SJCRH30 (cell line): ENCODE measurements at regions not wholly inside any gene's neighbourhood (a gene's known extent, or its start where the extent isn't known, plus 50 kb on each side); places are given as distances from the start of the nearest gene placed in this dataset.

Experiments
- DNase-seq, 2 experiments: peaks; one replicate each; pipeline ENCODE4 v3.0.0-alpha.2; 2015 to 2020
- H3K27ac ChIP-seq: fragments of 250-450 bp; sonication (Bioruptor Pico); 2 replicates; pipeline ENCODE4 v1.5.1; 2020; ENCODE audit warnings: mild to moderate bottlenecking, moderate library complexity
- H3K27me3 ChIP-seq: fragments of 250-450 bp; sonication (Bioruptor Pico); 2 replicates; pipeline ENCODE4 v1.5.1; 2020; ENCODE audit warnings: mild to moderate bottlenecking, moderate library complexity
- H3K36me3 ChIP-seq: fragments of 250-450 bp; sonication (Bioruptor Pico); 2 replicates; pipeline ENCODE4 v1.5.1; 2020; ENCODE audit warnings: mild to moderate bottlenecking, moderate library complexity
- H3K4me1 ChIP-seq: fragments of 250-450 bp; sonication (Bioruptor Pico); 2 replicates; pipeline ENCODE4 v1.5.1; 2020; ENCODE audit warnings: mild to moderate bottlenecking, moderate library complexity
- H3K4me3 ChIP-seq: fragments of 250-450 bp; sonication (Bioruptor Pico); 2 replicates; pipeline ENCODE4 v1.5.1; 2020; ENCODE audit warnings: mild to moderate bottlenecking, moderate library complexity
- H3K9me3 ChIP-seq: fragments of 250-450 bp; sonication (Bioruptor Pico); replicated peaks from 2 replicates; pipeline ENCODE4 v1.5.1; 2020; ENCODE audit warnings: mild to moderate bottlenecking, moderate library complexity

GRCh38 chr18:22783662-22784076, 149.5 kb upstream of the RBBP8 start:
- no peak overlapping the region for H3K4me3 ChIP-seq
- H3K27me3 ChIP-seq = no peaks in the 10 kb centered on the region
- H3K4me1 ChIP-seq = no peaks in the 10 kb centered on the region
- no peaks in the 10 kb centered on the region for H3K36me3 ChIP-seq
- DNase-seq = no peak
- no peaks in the 10 kb centered on the region for H3K9me3 ChIP-seq
- no peak overlapping the region for H3K27ac ChIP-seq

- Histone ChIP-seq H3K27ac (no peak overlapping the region), H3K9me3 (no peaks in the 10 kb centered on the region), H3K36me3 (no peaks in the 10 kb centered on the region), H3K27me3 (no peaks in the 10 kb centered on the region), H3K4me1 (0 out of 2 replicates have a peak, but pooled peaks cover 2% of the 10 kb centered on the region), H3K4me3 (no peak overlapping the region)
- no peak for DNase-seq
These were observed 144.1 kb upstream of the RBBP8 start for GRCh38 chr18:22789052-22789451.

- H3K4me3 ChIP-seq = no peak overlapping the region
- no peaks in the 10 kb centered on the region for H3K27me3 ChIP-seq
- H3K4me1 ChIP-seq = 0 out of 2 replicates have a peak, but pooled peaks cover 2% of the 10 kb centered on the region
- H3K9me3 ChIP-seq = no peaks in the 10 kb centered on the region
- no peak overlapping the region for H3K27ac ChIP-seq
- DNase-seq = no peak
- H3K36me3 ChIP-seq = no peaks in the 10 kb centered on the region
These were observed 143.5 kb upstream of the RBBP8 start for GRCh38 chr18:22789600-22789999.

- H3K9me3 ChIP-seq = no peaks in the 10 kb centered on the region
These were observed 142.4 kb upstream of the RBBP8 start for GRCh38 chr18:22790545-22791309.

GRCh38 chr18:22791310-22791610, 141.9 kb upstream of the RBBP8 start:
- Histone ChIP-seq H3K36me3 (no peaks in the 10 kb centered on the region), H3K27me3 (no peaks in the 10 kb centered on the region), H3K4me1 (0 out of 2 replicates have a peak, but pooled peaks cover 2% of the 10 kb centered on the region), H3K4me3 (no peak overlapping the region), H3K27ac (no peak overlapping the region), H3K9me3 (no peaks in the 10 kb centered on the region)
- DNase-seq = no peak

More at GRCh38 chr18:22790545-22791309, 142.4 kb upstream of the RBBP8 start:
- H3K36me3 ChIP-seq = no peaks in the 10 kb centered on the region
- H3K27me3 ChIP-seq = no peaks in the 10 kb centered on the region
- peak; percentile 7 to 30 for DNase-seq
- no peak overlapping the region for H3K27ac ChIP-seq
- H3K4me1 ChIP-seq = 0 out of 2 replicates have a peak, but pooled peaks cover 2% of the 10 kb centered on the region
- H3K4me3 ChIP-seq = no peak overlapping the region

GRCh38 chr18:22796113-22796512, 137.0 kb upstream of the RBBP8 start:
- H3K27ac ChIP-seq = no peak overlapping the region

GRCh38 chr18:22800551-22800951, 132.6 kb upstream of the RBBP8 start:
- no peak for DNase-seq
- H3K27ac ChIP-seq = no peak overlapping the region
- no peaks in the 10 kb centered on the region for H3K4me1 ChIP-seq
- H3K27me3 ChIP-seq = no peaks in the 10 kb centered on the region
- no peaks in the 10 kb centered on the region for H3K36me3 ChIP-seq
- no peaks in the 10 kb centered on the region for H3K9me3 ChIP-seq
- H3K4me3 ChIP-seq = no peak overlapping the region

More at GRCh38 chr18:22796113-22796512, 137.0 kb upstream of the RBBP8 start:
- H3K4me3 ChIP-seq = no peak overlapping the region
- no peaks in the 10 kb centered on the region for H3K4me1 ChIP-seq
- H3K9me3 ChIP-seq = no peaks in the 10 kb centered on the region
- no peak for DNase-seq
- H3K27me3 ChIP-seq = no peaks in the 10 kb centered on the region
- H3K36me3 ChIP-seq = no peaks in the 10 kb centered on the region

- Histone ChIP-seq H3K27ac (no peak overlapping the region), H3K9me3 (no peaks in the 10 kb centered on the region), H3K4me1 (no peaks in the 10 kb centered on the region; the same call in 1 of the 2 replicates), H3K27me3 (no peaks in the 10 kb centered on the region), H3K36me3 (no peaks in the 10 kb centered on the region), H3K4me3 (no peak overlapping the region)
- peak; percentile 4 to 37 for DNase-seq
These were observed 119.3 kb upstream of the RBBP8 start for GRCh38 chr18:22813648-22814328.

- no peaks in the 10 kb centered on the region for H3K9me3 ChIP-seq
- no peak overlapping the region for H3K27ac ChIP-seq
- H3K36me3 ChIP-seq = no peaks in the 10 kb centered on the region
- DNase-seq = no peak
- H3K27me3 ChIP-seq = no peaks in the 10 kb centered on the region
- no peaks in the 10 kb centered on the region; the same call in 1 of the 2 replicates for H3K4me1 ChIP-seq
- no peak overlapping the region for H3K4me3 ChIP-seq
These were observed 118.8 kb upstream of the RBBP8 start for GRCh38 chr18:22814329-22814703.

- Histone ChIP-seq H3K27ac (no peak overlapping the region), H3K4me1 (no peaks in the 10 kb centered on the region; the same call in 1 of the 2 replicates), H3K9me3 (no peaks in the 10 kb centered on the region), H3K27me3 (no peaks in the 10 kb centered on the region), H3K36me3 (no peaks in the 10 kb centered on the region), H3K4me3 (peak overlapping the region; percentile 44)
- peak; percentile 33 to 44 for DNase-seq
These were observed 116.6 kb upstream of the RBBP8 start for GRCh38 chr18:22816266-22817176.

- Histone ChIP-seq H3K4me1 (no peaks in the 10 kb centered on the region; the same call in 1 of the 2 replicates), H3K27ac (no peak overlapping the region), H3K27me3 (no peaks in the 10 kb centered on the region), H3K9me3 (no peaks in the 10 kb centered on the region), H3K36me3 (no peaks in the 10 kb centered on the region), H3K4me3 (no peak overlapping the region)
- no peak for DNase-seq
These were observed 115.3 kb upstream of the RBBP8 start for GRCh38 chr18:22817844-22818243.

GRCh38 chr18:22822024-22822423, 111.1 kb upstream of the RBBP8 start:
- H3K36me3 ChIP-seq = no peaks in the 10 kb centered on the region
- no peaks in the 10 kb centered on the region for H3K9me3 ChIP-seq
- H3K27me3 ChIP-seq = no peaks in the 10 kb centered on the region
- H3K4me1 ChIP-seq = no peaks in the 10 kb centered on the region; the same call in 1 of the 2 replicates
- no peak overlapping the region for H3K27ac ChIP-seq
- DNase-seq = peak in 1 of 2 experiments; percentile 11
- no peak overlapping the region for H3K4me3 ChIP-seq

GRCh38 chr18:22822841-22823508, 110.2 kb upstream of the RBBP8 start:
- DNase-seq = no peak
- no peak overlapping the region for H3K4me3 ChIP-seq
- H3K4me1 ChIP-seq = no peaks in the 10 kb centered on the region
- H3K36me3 ChIP-seq = no peaks in the 10 kb centered on the region
- no peaks in the 10 kb centered on the region for H3K27me3 ChIP-seq
- H3K9me3 ChIP-seq = no peaks in the 10 kb centered on the region
- H3K27ac ChIP-seq = no peak overlapping the region

GRCh38 chr18:22826726-22827125, 106.4 kb upstream of the RBBP8 start:
- Histone ChIP-seq H3K4me1 (no peaks in the 10 kb centered on the region), H3K4me3 (no peak overlapping the region), H3K27ac (no peak overlapping the region), H3K27me3 (no peaks in the 10 kb centered on the region), H3K9me3 (no peaks in the 10 kb centered on the region), H3K36me3 (no peaks in the 10 kb centered on the region)
- no peak for DNase-seq
